ENCODE measurements at regions not wholly inside any gene's neighbourhood (a gene's known extent, or its start where the extent isn't known, plus 50 kb on each side); places are given as distances from the start of the nearest gene placed in this dataset.

DNA sequence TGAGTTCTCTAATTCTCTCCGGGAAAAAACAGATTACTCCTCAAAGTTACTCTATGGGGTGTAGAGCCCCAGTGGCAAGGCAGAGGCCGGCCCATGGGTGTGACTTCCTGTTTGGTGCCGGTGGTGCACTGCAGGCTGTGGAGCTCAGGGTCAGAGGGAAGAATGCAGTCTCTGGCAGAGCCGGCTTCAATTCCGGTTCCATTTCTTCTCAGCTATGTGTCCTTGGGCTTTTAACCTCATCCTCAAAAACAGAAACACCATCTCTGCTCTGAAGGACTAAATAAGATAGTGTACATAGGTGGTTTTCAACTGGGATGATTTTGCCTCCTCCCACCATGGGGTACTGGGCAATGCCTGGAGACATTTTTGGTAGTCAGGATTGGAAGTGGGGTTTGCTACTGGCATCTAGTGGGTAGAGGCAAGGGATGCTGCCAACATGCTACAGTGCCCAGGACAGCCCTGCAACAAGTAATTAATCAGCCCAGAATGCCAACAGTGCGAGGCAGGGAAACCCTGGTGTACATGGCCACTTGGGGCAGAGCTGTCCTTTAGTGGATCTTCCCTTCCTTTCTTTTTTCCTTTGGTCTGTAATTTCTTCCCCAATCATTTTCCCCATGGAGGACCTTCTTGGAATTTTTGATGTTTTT, 81.2 kb downstream of the INSIG2 start:
- DNase-seq: no peak

DNA sequence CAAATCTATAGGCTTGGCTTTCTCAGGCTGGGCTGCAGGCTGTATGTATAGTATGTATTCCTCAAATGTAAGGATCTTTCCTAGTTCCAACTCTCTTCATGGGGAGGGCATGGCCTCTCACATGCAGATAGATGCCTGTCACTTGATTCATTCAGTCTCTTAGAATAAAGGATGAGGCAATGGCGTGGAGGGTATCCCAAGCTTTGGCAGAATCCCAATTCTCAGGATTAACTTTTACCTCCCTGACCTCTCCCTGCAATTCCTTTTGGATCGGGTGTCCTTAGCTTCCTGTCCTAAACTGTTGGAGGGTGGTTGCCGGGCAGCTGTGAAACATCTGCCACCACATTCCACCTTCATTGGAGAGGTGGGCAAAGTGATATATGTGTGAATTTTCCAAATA, 80.3 kb downstream of the INSIG2 start:
- DNase-seq: no peak

DNA sequence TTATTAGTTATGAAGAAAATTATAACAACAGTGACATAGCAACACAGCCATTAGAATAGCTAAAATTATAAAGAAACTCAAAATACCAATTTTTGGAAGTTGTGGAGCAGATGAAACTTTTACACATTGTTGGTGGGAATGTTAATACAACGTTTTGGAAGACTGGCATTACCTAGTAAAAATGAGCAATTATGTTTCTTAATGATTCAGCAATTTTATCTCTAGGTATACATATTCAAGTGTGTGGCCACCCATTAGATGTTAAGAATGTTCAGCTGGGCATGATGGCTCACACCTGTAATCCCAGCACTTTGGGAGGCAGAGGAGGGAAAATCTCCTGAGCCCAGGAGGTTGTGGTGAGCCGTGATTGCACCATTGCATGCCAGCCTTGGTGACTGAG, 78.8 kb downstream of the INSIG2 start:
- DNase-seq: no peak

DNA sequence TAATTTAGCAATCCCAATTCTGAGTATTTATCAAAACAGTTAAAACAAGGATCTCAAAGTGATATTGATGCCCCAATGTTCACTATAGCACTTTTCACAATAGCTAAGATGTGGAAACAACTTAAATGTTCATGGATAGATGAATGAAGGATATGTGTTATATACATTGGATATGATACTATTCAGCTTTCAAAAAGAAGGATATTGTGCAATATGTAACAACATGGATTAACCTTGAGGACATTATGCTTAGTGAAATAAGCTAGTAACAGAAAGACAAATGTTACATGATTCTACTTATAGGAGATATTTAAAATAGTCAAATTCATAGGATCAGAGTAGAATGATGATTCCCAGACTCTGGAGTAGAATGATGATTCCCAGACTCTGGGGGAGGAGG, 78.0 kb downstream of the INSIG2 start:
- no peak for DNase-seq

DNA sequence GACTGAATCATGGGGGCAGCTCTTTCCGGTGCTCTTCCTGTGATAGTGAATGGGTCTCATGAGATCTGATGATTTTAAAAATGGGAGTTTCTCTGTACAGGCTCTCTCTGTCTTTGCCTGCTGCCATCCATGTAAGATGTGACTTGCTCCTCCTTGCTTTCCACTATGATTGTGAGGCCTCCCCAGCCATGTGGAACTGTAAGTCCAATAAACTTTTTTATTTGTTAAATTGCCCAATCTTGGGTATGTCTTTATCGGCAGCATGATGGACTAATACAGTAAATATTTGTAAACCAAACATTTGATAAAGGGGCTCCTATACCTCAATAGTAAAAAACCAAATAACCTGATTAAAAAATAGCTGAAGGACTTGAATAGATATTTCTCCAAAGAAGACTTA, 77.3 kb downstream of the INSIG2 start:
- DNase-seq: no peak
